Right atrium auricular region (tissue), 2 donors: ENCODE measurements at regions not wholly inside any gene's neighbourhood (a gene's known extent, or its start where the extent isn't known, plus 50 kb on each side); places are given as distances from the start of the nearest gene placed in this dataset.

Source experiments
- DNase-seq: peaks from one replicate; pipeline ENCODE4 v3.0.0-alpha.2; 2019; ENCODE audit warnings: low spot score
- H3K27ac ChIP-seq, 2 donors: fragments of 200-600 bp; sonication (generic); 1 replicate in 1 of 2; 2 replicates in 1 of 2; pipeline ENCODE4 v1.5.1; 2016 to 2019
- H3K27me3 ChIP-seq, 2 donors: fragments of 200-600 bp; sonication (generic); one replicate each; pipeline versions ENCODE4 v1.5.1 to v1.6.0; 2017 to 2019
- H3K36me3 ChIP-seq: fragments of 200-600 bp; sonication (generic); one replicate; pipeline ENCODE4 v1.5.1; 2016
- H3K4me1 ChIP-seq, 2 donors: fragments of 200-600 bp; sonication (generic); one replicate each; pipeline versions ENCODE4 v1.5.1 to v1.6.0; 2017 to 2019
- H3K4me3 ChIP-seq, 2 donors: fragments of 200-600 bp; sonication (generic); 1 replicate in 1 of 2; 2 replicates in 1 of 2; pipeline ENCODE4 v1.5.1; 2017 to 2019; ENCODE audit warnings: mild to moderate bottlenecking in 1 of 2, moderate library complexity in 1 of 2
- H3K9me3 ChIP-seq, 2 donors: fragments of 200-600 bp; sonication (generic); one replicate each; pipeline ENCODE4 v1.5.1; 2019
- TF ChIP-seq, protein P1 (sequence below), 2 donors: fragments of 200-600 bp; sonication (generic); IDR thresholded peaks; one replicate each; pipeline ENCODE4 v1.5.1; 2019; ENCODE audit warnings: antibody characterized with exemption in 2 of 2

DNA sequence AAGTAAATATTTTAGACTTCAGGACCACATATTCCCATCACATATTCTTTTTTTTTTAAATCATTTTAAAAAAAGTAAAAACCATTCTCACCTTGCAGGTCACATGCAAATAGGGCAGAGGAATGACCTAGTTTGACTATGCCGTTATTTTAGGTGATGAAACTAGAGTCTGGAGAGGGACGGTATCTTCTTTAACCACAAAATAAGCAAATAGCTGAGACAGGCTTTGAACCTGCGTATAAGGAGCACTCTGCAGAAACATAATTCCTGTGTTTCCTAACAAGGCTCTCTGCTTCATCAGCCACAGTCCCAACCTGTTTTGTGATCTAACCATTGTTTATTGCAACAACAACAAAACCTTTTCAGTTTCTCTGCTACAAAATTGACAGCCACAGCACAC, 121.5 kb downstream of the PCTP start:
- Histone ChIP-seq H3K4me1 (no peaks in the 10 kb centered on the region), H3K4me3 (no peak overlapping the region), H3K27ac (no peak overlapping the region), H3K36me3 (no peaks in the 10 kb centered on the region), H3K9me3 (no peaks in the 10 kb centered on the region), H3K27me3 (no peaks in the 10 kb centered on the region)
- DNase-seq = no peak
- TF ChIP-seq, protein P1, sequence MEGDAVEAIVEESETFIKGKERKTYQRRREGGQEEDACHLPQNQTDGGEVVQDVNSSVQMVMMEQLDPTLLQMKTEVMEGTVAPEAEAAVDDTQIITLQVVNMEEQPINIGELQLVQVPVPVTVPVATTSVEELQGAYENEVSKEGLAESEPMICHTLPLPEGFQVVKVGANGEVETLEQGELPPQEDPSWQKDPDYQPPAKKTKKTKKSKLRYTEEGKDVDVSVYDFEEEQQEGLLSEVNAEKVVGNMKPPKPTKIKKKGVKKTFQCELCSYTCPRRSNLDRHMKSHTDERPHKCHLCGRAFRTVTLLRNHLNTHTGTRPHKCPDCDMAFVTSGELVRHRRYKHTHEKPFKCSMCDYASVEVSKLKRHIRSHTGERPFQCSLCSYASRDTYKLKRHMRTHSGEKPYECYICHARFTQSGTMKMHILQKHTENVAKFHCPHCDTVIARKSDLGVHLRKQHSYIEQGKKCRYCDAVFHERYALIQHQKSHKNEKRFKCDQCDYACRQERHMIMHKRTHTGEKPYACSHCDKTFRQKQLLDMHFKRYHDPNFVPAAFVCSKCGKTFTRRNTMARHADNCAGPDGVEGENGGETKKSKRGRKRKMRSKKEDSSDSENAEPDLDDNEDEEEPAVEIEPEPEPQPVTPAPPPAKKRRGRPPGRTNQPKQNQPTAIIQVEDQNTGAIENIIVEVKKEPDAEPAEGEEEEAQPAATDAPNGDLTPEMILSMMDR (IDR thresholded peaks at IDR 0.05) = no peak

DNA sequence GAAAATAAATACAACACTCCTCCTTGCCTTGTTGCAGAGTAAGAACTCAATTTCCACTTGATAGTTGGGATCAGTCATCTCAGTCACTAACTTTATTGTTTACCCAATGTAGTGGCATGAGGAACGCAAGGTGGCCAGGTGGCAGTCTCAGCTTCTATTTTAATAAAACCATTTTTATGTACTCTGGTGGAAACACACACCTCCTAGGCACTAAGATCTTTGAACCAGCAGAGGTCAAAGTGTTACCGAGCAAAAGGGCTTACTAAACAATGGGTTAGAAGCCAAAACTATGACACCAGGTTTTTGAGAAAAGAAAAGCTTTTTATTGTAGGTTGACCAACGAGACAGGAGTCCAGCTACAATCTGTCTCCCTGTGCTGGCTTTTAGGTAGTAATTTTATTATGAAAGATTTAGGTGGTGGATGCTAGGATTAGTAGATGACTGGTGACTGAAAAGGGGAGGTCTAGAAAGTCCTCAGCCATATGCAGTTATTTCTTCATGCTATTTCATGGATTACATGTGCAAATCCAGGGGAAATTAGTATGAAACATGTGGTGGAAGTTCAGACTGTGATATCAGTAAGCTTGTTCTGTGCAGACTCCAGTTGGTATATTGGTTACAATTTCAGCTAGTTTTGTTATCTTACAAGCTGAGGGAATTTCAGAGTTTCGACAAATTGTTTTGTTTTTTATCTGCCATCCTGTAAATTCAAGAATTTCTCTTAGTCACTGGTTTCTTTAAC, 122.3 kb downstream of the PCTP start:
- Histone ChIP-seq H3K27ac (no peak overlapping the region), H3K27me3 (no peaks in the 10 kb centered on the region), H3K9me3 (no peaks in the 10 kb centered on the region), H3K4me1 (no peaks in the 10 kb centered on the region), H3K36me3 (no peaks in the 10 kb centered on the region), H3K4me3 (no peak overlapping the region)
- TF ChIP-seq, protein P1 (IDR thresholded peaks at IDR 0.05) = no peak
- no peak for DNase-seq

DNA sequence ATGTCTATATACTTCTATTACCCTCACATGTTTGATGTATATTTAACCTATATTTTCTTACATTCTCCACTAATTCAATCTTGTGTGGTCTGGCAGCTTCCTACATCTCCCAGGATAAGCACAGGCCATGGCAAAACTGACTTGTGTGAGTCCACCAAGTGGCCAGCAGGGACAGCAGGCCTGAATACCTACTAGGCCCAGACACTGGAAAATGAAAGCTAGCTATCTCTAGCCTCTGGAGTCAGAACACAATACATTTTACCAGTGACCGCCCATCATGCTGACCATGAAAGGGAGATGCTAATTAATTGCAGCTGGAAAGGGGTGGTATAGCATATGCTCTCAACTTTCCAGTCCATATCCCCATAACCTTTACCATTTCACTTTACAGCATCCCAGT, 132.3 kb downstream of the PCTP start:
- no peaks in the 10 kb centered on the region for H3K9me3 ChIP-seq
- no peak overlapping the region for H3K4me3 ChIP-seq
- TF ChIP-seq, protein P1 (IDR thresholded peaks at IDR 0.05) = no peak
- H3K36me3 ChIP-seq = no peaks in the 10 kb centered on the region
- no peaks in the 10 kb centered on the region for H3K4me1 ChIP-seq
- H3K27ac ChIP-seq = no peak overlapping the region
- no peak for DNase-seq
- H3K27me3 ChIP-seq = peaks cover 0 to 4% of the 10 kb centered on the region in 2 donors

DNA sequence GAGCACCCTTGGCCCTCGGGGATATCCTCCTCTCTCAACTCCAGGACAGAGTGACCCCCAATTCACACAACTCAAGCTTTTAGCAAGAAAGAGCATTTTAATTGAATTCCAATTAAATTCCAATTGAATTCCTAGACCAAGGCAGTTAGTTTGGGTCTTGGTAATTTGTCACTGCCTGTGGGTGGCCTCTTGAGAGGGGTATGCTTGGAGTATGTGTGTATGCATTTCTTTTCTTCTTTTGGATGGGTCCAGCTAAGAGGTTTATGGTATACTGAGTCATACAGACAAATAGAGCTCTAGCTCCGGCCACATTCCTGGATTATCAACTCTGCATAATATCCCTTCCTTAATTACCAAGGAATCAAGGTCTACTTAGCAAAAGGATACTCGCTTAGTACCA, 136.7 kb downstream of the PCTP start:
- no peak overlapping the region for H3K27ac ChIP-seq
- TF ChIP-seq, protein P1 (IDR thresholded peaks at IDR 0.05) = no peak
- DNase-seq = no peak
- peaks cover 0 to 9% of the 10 kb centered on the region in 2 donors for H3K9me3 ChIP-seq
- no peak overlapping the region for H3K4me3 ChIP-seq
- no peaks in the 10 kb centered on the region for H3K27me3 ChIP-seq
- H3K36me3 ChIP-seq = no peaks in the 10 kb centered on the region
- no peaks in the 10 kb centered on the region for H3K4me1 ChIP-seq

DNA sequence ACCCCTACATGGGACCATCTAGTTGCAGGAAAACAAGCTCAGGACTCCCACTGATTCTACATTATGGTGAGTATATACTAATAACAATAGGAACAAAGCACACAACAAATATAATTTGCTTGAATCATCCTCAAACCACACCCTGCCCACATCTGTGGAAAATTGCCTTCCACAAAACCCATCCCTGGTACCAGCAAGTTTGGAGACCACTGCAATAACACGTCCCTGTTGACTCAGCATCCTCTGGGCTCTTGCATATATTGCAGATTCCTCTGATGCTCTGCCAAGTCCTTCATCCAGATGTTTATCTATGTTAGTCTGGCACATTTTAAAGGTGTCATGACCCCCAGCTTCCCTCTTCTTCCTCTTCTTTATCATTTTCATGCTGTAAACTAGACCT, 138.4 kb downstream of the PCTP start:
- no peak for DNase-seq
- Histone ChIP-seq H3K9me3 (peaks cover 0 to 9% of the 10 kb centered on the region in 2 donors), H3K4me3 (no peak overlapping the region), H3K27ac (no peak overlapping the region), H3K27me3 (no peaks in the 10 kb centered on the region), H3K36me3 (no peaks in the 10 kb centered on the region), H3K4me1 (no peaks in the 10 kb centered on the region)
- TF ChIP-seq, protein P1 (IDR thresholded peaks at IDR 0.05) = no peak
